CD1c-positive myeloid dendritic cell (primary cell): ENCODE measurements at regions not wholly inside any gene's neighbourhood (a gene's known extent, or its start where the extent isn't known, plus 50 kb on each side); places are given as distances from the start of the nearest gene placed in this dataset.

Experiments
- DNase-seq: peaks from one replicate; pipeline ENCODE4 v3.0.0-alpha.2; 2016; ENCODE audit errors: extremely low spot score

DNA sequence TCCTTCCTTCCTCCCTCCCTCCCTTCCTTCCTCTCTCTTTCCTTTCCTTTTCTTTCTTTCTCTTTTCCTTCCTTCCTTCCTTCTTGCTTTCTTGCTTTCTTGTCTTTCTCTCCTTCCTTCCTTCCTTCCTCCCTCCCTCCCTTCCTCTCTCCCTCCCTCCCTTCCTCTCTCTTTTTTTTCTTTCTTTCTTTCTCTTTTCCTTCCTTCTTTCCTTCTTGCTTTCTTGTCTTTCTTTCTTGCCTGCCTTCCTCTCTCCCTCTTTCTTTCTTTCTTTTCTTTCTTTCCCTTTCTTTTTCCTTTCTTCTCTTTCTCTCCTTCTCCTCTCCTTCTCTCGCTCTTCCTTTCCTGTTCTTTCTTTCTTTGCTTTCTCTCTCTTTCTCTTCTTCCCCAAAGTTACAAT, 728.4 kb upstream of the ADAMTS5 start:
- DNase-seq, result no peak

DNA sequence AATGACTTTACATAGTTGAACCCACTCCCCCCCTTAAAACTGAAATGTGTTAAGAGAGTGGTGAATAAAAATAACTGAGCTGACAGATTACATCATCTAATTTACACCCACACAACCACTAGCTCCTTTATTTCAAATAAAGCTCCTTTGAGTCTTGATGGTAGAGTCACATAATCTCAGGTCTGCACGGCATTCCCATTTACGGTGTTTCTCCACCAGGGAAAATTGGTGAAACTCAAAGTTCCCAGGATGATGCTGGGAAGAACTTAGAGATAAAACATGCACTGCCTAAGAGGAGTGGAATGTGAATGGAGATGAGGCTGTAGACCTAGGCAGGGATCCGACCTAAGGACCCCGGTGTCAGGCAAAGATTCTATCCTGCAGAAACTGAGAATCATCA, 727.8 kb upstream of the ADAMTS5 start:
- no peak for DNase-seq

DNA sequence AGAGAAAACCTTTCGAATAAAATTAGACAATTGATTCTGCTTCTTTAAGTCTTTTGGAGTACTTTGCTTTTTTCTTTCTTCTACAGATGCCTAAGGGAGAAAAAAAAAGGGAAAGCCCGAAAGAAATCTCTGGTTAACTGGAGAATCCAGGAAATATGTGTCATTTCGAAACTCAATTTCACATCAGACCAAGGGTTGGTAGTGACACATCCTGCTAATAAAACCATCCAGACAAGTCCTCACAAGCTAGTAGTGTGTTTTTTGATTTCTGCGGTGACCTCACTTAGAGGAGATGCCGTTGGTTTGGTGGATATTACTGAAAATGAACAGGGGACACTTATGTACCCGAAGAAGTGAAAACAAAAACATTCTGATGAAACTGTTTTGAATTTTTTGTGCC, 726.5 kb upstream of the ADAMTS5 start:
- no peak for DNase-seq

DNA sequence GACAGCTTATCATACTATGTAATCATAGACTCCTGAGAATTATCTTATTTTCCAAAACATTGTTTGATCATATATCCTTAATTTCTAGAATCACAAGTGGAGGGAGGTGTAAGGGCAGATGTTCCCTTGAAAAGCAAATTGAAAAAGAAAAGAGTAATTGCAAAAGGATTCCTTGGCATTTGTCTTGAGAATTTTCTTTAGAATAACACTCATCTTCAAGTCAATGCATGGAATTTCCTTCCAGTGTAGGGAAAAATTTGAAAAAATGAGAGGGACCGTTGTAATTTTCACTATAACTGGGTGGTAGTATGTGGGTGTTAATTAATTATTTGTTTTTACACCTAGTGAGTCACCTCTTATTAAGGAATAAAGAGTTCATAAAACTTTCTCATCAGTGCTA, 724.6 kb upstream of the ADAMTS5 start:
- no peak for DNase-seq

DNA sequence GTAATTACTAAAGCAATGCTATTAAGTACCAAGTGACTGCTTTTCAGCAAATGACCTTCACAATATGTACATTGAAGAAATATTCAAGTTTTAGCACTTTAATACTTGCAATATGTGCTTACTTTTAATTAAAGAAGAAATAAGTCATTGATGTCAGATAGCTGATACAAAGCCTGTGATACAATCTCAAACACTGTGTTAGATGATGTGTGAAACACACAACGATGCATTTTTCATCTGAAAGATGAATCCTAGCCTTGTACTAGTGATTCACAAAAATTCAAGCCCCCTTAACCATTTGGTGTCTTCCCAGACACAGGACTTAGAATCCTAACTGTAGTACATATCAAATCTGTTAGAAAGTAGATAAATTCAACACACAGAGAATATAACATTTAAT, 724.1 kb upstream of the ADAMTS5 start:
- DNase-seq, result no peak

DNA sequence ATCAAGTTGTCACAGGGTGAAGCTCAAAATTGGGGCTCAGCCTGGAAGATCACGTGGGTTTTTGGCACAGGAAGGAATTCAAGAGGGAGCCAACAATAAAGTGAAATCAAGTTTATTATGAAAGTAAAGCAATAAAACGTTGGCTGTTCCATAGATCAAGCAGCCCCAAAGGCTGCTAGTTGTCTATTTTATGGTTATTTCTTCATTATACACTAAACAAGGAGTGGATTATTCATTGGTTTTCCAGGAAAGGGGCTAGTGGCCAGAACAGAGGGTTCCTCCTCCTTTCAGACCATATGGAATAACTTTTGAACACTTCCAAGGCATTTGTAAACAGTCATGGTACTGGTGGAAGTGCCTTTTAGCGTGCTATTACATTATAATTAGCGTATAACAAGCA, 723.5 kb upstream of the ADAMTS5 start:
- DNase-seq, result no peak

DNA sequence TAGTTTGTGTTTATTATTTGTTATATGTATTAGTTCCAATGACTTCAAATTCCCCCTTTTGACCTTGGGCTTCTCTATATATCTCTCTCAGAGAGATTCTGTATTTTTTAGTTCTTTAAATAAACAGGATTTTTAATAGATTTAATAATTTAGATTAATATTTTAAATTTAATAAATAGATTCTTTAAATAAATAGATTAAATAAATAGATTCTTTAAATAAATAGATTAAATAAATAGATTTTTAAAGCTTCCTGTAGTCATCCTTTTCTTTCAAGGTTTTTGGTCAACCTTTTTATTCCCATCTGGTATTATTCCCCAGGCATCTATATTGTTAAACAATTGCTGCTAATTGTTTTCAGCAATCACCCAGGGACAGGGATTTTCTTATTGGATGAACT, 721.9 kb upstream of the ADAMTS5 start:
- DNase-seq, result no peak

DNA sequence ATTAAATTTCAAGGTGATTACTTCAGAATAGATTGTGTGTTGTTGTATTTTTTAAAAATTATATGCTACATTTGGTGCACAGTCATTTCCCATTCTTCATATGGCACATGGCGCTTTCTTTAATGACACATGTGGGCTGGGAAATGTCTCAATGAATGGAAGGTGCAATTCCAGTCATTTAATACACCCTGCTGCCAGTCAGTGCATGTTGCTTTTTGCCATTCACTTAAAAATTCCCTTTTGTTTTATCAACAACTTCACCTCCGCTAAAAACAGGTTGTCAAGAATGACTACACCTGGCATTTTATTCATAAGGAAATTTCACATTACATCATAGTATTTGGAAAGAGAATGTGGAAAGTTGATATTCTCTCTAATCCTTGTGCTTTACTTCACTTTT, 716.4 kb upstream of the ADAMTS5 start:
- no peak for DNase-seq

DNA sequence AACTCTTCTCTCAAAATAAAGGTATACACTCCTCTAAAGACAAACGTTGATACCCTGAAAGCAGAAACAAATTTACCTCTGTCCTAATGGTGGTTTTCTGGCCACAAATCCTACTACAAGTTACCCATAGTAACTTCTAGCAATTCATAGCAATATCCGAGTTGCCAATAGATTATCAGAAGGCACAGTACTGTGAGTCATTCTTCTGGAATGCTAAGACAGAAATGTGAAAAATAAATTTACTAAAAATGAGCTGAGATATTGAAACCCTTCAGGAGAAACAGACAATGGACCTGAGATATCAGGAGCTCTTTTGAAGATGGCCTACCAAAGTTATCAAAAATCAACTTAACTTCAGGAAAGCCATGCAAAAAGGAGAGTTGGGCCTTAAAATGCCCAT, 715.0 kb upstream of the ADAMTS5 start:
- DNase-seq, result no peak

DNA sequence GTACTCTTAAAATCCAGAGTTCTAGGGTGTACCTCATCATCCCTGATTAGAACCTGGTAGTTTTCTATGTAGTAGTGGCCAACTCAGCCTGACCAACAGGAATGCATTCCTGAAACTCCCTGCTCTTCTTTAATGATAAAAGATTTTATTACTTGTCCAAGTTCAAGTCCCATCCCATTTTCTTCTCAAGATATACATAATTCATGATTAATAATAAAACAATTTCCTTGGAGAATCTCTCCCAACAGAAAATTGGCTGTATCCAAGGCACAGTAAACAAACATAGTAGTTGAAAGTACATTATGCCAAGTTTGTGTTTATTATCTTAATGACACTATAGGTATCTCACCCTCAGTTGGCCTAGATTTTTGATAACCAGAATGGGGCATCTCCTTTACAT, 714.1 kb upstream of the ADAMTS5 start:
- no peak for DNase-seq

DNA sequence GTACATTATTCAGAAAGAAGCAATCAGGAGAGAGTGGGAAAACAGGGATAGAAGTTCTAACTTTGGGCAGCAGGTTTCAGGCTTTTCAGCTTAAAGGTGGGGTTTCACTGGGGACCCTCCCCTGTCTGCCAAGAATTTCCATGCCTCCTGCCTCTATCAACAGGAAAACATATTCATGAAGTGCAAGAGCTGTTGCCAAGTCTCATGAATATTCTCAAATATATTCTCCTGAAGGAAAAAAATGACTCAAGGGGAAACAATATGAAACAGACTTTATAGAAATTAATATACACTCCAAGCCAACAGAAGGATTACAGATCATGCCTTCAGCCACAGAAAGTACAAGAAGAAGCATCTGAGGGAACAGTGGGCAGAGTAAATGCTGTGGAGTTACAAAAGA, 713.3 kb upstream of the ADAMTS5 start:
- no peak for DNase-seq

DNA sequence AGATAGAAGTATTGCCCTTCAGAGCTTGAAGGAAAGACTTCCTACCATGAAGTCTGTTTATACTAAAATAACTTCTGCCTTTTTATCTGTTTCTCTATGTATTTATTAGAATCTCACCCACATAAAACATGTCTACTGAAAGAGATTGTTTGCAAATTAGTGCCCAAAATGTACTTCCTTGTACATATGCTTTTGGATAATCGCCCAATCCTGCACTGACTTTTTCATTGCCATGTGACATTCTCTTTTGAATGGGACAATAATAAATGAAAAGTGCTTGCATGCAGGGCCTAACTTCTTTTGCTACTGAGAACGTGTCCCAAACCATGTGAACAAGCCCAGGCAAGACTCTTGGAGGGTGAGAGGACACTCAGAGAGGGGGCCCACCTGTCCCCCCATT, 711.6 kb upstream of the ADAMTS5 start:
- no peak for DNase-seq

DNA sequence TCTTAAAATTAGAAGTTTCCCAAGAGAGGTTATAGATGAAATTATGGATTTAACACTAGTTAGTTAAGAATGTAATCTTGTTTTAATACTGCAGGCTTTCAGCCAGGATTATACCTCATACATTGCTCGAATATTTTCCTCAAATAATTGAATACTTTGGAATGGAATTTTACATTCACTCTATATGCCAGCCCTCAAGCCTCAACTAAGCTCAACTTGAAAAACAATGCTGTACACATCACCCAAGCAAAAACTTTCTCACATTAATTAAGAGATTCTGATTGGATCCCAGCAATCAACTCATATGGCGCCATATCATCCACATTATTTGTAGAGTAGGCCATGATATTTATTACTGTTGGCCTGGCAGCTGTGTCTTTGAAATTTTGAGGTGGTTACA, 710.7 kb upstream of the ADAMTS5 start:
- no peak for DNase-seq

DNA sequence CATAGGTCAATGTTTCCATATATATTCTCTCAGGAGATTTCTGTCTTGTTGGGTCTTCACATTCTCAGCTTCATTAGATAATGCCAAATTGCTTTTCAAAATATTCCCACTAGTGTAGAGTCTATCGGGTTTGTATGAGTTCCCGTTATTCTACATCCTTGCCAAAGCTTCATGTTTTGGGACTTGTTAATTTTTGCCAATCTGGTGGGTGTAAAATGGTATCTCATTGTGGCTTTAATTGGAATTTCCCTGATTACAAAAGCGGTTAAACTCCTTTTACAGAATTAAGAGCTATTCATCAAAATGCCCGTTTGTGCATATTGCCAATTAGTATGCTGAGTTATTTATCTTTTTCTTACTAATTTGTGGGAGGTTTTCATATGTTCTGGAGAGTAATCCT, 708.4 kb upstream of the ADAMTS5 start:
- DNase-seq, result no peak

DNA sequence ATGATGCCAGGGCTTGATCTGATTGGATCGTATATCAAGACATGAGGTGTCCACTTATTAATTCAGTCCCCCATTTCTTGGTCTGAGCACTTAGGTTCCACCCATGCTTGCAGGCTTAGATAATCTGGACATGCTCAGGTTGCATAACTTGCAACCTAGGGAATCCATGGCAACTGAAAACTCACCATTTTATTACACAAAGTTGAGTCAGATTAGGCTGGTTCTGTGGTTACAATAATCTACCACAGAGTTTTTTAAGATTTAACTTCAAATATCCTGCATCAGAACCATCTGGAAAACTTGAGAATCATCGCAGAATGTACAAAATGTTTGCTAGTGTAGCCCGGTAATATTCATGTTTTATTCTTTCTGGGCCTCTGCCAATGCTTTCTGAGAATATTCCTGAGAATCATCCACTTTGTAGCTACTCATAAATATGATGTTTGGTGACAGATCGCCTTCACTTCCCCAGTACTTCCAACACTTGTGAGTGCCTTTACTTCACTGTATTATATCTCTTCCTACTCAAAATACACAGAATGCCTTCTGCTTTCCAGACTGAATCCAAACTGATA, 707.2 kb upstream of the ADAMTS5 start:
- DNase-seq, result no peak

DNA sequence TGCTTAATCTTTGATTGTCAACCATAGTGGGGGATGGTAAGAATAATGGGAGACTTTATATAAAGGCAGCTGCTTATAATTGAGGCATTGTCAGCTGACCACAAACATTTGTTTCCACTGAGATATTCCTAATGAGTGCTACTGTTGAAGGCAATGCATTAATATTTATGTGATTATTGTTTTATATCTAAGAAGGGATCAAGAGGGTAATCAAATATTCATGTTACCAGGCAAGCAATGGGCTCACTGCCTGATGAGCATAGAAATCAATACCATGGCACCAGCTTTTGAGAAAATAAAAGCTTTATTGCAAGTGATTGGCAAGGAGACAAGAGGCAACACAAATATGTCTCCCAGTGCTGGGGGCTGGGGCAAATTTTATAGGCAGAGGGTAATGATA, 706.7 kb upstream of the ADAMTS5 start:
- no peak for DNase-seq

DNA sequence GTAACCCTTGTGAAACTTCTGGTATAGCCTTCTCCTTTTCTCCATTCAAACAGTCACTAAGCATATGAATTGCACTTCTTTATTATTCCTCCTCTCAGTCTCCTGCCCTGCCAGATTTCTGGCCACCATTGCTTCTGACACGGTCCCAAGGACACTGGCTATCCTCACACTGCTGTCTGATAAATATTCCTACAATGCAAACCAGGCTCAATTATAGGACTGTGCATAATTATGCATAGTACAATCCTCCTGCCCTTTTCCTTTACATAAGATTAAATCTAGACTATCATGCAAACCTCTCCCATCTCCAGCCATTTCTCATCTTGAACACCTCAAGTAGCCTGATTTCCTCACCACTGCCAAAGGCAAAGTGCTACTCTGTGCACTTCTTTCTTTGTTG, 704.3 kb upstream of the ADAMTS5 start:
- DNase-seq, result no peak

DNA sequence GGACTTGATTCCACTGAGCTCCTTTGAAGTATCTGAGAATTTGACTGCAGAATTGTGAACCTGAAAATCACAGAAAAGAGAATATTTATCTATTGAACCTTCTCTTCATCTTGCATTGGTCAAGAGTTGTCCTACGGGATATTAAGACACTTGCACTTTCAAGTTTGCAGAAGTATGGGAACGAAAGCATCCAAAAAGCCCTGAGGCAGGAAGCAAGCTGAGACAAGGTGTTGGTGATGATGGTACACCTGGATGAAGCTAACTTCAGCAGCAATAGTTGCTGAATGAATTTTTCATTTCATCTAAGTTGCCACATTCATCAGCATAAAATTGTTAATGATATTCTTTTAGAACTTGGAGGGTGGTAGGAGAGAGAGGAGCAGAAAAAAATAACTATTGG, 686.6 kb upstream of the ADAMTS5 start:
- no peak for DNase-seq

DNA sequence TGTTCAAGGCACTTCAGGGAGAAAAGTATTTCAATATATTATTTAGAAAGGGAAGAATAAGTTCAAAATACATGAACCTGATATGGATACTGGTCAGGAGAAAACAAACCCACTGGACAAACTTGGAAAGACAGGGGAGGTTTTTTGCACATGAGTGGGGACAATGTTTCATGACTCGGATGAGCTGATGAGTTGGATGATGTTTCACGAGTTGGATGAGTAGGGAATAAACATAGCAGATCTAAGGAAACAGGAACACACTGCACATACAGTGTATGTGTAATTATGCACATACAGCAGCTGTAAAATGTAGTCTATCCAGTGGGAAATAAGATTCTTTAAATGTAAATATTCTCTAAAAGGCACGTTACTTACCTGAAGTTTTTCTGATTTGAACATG, 682.9 kb upstream of the ADAMTS5 start:
- no peak for DNase-seq

DNA sequence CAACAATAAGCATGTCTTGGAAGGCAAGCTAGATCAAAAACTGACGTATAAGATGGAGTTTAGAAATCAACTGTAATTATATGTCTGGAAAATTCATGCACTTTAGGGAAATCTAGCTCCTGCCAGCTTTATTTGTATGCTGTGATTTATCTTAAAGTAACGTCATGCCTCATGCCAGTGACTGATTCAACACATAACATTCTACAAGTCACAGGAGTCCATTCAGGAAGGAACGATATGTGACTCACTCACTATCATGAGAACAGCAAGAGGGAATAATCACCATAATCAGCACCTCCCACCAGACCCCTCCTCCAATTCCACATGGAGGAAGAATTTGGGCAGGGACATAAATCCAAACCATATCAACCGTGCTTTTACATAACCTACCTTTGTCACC, 682.4 kb upstream of the ADAMTS5 start:
- DNase-seq, result no peak

DNA sequence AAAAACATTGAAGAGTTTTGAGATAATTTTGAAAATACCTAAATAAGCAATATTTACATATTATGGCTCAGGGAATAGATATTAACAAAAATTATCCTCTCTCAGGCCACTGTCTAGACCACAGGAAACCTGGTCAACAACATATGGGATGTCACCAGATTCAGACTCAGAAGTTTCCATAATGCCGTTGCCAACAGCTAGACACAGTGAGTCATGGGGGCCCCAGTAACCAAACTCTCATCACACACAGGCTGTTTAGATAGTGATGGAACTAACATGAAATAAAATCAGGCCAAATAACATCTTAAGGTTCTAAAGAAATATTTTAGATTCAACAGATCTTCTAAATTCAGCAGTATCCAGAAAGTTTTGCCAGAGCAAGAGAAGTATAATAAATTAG, 681.7 kb upstream of the ADAMTS5 start:
- DNase-seq, result no peak

DNA sequence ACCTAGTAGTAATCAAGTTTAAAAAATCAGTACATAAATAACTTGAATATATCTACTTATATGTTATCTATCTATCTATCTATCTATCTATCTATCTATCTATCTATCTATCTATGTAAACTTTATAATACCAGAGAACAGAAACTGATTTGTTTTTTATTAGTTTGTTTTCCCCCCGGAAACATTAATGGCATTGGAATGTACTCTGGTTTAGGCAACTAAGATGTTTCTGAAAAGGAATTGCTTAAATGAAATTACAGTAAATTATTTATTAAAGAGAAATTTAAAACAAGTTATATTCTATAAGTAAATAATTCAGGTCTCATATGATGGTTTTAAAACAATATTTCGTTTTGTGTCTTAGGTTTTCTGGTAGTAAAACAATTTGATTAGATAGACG, 681.0 kb upstream of the ADAMTS5 start:
- no peak for DNase-seq

DNA sequence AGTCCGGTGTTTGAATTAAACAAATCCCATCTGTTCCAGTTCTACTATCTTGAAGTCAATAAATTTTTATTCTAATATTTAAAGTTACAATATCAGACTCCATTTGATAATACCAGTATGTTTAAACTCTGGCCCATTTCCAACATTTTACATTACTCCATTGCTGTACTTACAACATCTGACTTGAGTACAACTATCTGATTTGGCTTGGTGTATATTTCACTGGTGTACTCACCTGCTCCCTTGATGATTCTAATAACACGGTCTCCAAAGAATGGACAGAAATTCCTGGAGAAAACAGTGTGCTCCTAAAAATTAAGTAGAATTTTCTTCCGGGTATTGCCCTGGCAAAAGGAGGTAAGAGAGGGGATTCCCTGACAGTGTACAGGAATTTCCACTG, 680.5 kb upstream of the ADAMTS5 start:
- no peak for DNase-seq

DNA sequence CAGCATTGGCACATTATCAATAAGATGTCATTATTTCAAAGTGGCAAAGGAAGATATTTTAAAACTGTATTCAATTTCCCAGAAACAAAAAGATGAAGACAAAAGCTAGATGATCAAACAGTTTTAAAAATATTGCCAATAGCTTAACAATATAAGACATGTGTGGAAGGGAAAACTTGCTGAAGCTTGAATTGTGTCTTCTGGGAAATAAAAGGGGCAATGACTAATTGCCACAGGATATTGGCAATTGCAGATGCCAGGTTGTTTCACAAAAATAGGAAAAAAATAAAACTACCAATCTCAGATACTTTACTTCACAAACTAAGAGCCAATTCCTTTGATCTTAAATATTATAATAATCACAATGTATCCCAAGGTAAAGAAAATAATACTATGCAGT, 679.8 kb upstream of the ADAMTS5 start:
- DNase-seq, result no peak

DNA sequence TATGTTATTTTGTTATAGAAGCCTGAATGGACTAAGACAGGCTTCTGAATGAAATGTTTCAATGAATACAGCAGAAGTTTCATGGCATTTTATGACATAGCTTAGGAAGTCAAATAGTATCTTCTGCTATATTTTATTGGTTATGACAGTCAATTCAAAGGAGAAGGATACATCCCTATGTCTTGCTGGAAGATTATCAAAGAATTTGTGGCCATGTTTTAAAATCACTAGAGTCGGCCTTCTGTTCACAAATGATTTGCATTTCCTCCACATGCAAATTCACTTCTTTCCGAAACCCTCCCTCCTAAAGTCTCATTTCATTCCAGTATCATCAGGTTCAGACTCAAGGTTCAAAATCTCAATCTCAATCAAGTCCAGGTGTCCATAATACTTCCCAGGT, 679.2 kb upstream of the ADAMTS5 start:
- no peak for DNase-seq
